Tibial nerve (tissue), 3 donors: ENCODE measurements at regions not wholly inside any gene's neighbourhood (a gene's known extent, or its start where the extent isn't known, plus 50 kb on each side); places are given as distances from the start of the nearest gene placed in this dataset.

Experiments
- CTCF ChIP-seq, 5 experiments: fragments of 200-600 bp in 3 of 5; fragments of 450-650 bp in 2 of 5; sonication (generic) in 3 of 5; IDR thresholded peaks; one replicate each; pipeline ENCODE4 v1.5.1; 2016 to 2019; ENCODE audit warnings: antibody characterized with exemption in 5 of 5, mild to moderate bottlenecking in 3 of 5, moderate library complexity in 2 of 5
- POLR2A ChIP-seq, 2 donors: fragments of 450-650 bp; IDR thresholded peaks; one replicate each; pipeline ENCODE4 v1.6.1; 2017; ENCODE audit warnings: antibody characterized with exemption in 2 of 2, mild to moderate bottlenecking in 2 of 2, moderate library complexity in 2 of 2

- TF ChIP-seq CTCF (IDR thresholded peaks at IDR 0.05) = no peak
- no peak for TF ChIP-seq POLR2A (IDR thresholded peaks at IDR 0.05)
Observed at GRCh38 chr1:199909137-199909536, 118.4 kb upstream of the NR5A2 start.
